ENCODE measurements at regions not wholly inside any gene's neighbourhood (a gene's known extent, or its start where the extent isn't known, plus 50 kb on each side); places are given as distances from the start of the nearest gene placed in this dataset.
"Not testable (repeated sequence)": the region's sequence is repeated elsewhere in the genome, so short reads cannot be mapped to it uniquely, and the experiment has no call there.

- no peak overlapping the region for H3K27ac Mint-ChIP-seq
- no peak overlapping the region for H3K4me3 Mint-ChIP-seq
- DNase-seq: no peak
- H3K36me3 ChIP-seq (ENCODE audit: control insufficient read depth, insufficient read depth, low read length): no peaks in the 10 kb centered on the region
- intact Hi-C loops (cut with micrococcal nuclease): no loop called here
- no peak overlapping the region for H3K4me3 ChIP-seq (ENCODE audit: low read length)
- no peaks in the 10 kb centered on the region for H3K4me1 ChIP-seq (ENCODE audit: control insufficient read depth, insufficient read depth, low read length)
- H3K36me3 Mint-ChIP-seq: peaks cover 39% of the 10 kb centered on the region
- H3K4me1 Mint-ChIP-seq: no peaks in the 10 kb centered on the region
- TF ChIP-seq CTCF (IDR thresholded peaks at IDR 0.05): no peak
- no peak overlapping the region for H3K27ac ChIP-seq (ENCODE audit: low read length)
- H3K9me3 ChIP-seq (ENCODE audit: control insufficient read depth, insufficient read depth, low read length): peaks cover 30% of the 10 kb centered on the region
- H3K9me3 Mint-ChIP-seq: peaks cover 11 to 16% of the 10 kb centered on the region in 2 donors
- no peak for ATAC-seq
- H3K27me3 ChIP-seq (ENCODE audit: control insufficient read depth, insufficient read depth, low read length): peaks cover 3% of the 10 kb centered on the region
- peaks cover 6 to 16% of the 10 kb centered on the region in 2 donors for H3K27me3 Mint-ChIP-seq (ENCODE audit: low read depth in 2 of 2)
Observed at GRCh38 chr12:56863789-56864188, 70.4 kb downstream of the SDR9C7 start.

GRCh38 chr12:56862264-56862663, 71.9 kb downstream of the SDR9C7 start:
- H3K4me3 Mint-ChIP-seq: no peak overlapping the region
- H3K27ac Mint-ChIP-seq: no peak overlapping the region
- Histone ChIP-seq H3K4me1 (ENCODE audit: control insufficient read depth, insufficient read depth, low read length) (no peaks in the 10 kb centered on the region), H3K27ac (ENCODE audit: low read length) (no peak overlapping the region), H3K4me3 (ENCODE audit: low read length) (no peak overlapping the region), H3K9me3 (ENCODE audit: control insufficient read depth, insufficient read depth, low read length) (peaks cover 30% of the 10 kb centered on the region), H3K36me3 (ENCODE audit: control insufficient read depth, insufficient read depth, low read length) (no peaks in the 10 kb centered on the region), H3K27me3 (ENCODE audit: control insufficient read depth, insufficient read depth, low read length) (peaks cover 3% of the 10 kb centered on the region)
- peaks cover 39% of the 10 kb centered on the region for H3K36me3 Mint-ChIP-seq
- peaks cover 5 to 13% of the 10 kb centered on the region in 2 donors for H3K27me3 Mint-ChIP-seq (ENCODE audit: low read depth in 2 of 2)
- DNase-seq (no peak), ATAC-seq (no peak)
- H3K4me1 Mint-ChIP-seq: no peaks in the 10 kb centered on the region
- peaks cover 11 to 14% of the 10 kb centered on the region in 2 donors for H3K9me3 Mint-ChIP-seq
- intact Hi-C loops (cut with micrococcal nuclease): no loop called here
- TF ChIP-seq CTCF (IDR thresholded peaks at IDR 0.05): no peak
- WGBS (ENCODE audit: insufficient coverage): 78% methylated on average over 2 of the region's 2 CpGs

GRCh38 chr12:56853392-56853978, 80.7 kb downstream of the SDR9C7 start:
- H3K27me3 ChIP-seq (ENCODE audit: control insufficient read depth, insufficient read depth, low read length); ATAC-seq; H3K4me1 Mint-ChIP-seq; H3K4me3 ChIP-seq (ENCODE audit: low read length); H3K4me1 ChIP-seq (ENCODE audit: control insufficient read depth, insufficient read depth, low read length); H3K9me3 ChIP-seq (ENCODE audit: control insufficient read depth, insufficient read depth, low read length); H3K36me3 Mint-ChIP-seq; H3K27ac Mint-ChIP-seq; intact Hi-C loops (cut with micrococcal nuclease); H3K27ac ChIP-seq (ENCODE audit: low read length); H3K36me3 ChIP-seq (ENCODE audit: control insufficient read depth, insufficient read depth, low read length); H3K4me3 Mint-ChIP-seq; DNase-seq; H3K9me3 Mint-ChIP-seq: not testable (repeated sequence)
- H3K27me3 Mint-ChIP-seq (ENCODE audit: low read depth in 2 of 2): peaks cover 16 to 23% of the 10 kb centered on the region in 2 donors
- 77% methylated on average over 5 of the region's 8 CpGs for WGBS (ENCODE audit: insufficient coverage)

GRCh38 chr12:56851462-56851861, 82.7 kb downstream of the SDR9C7 start:
- H3K9me3 Mint-ChIP-seq: peaks cover 2 to 5% of the 10 kb centered on the region in 2 donors
- Histone ChIP-seq H3K9me3 (ENCODE audit: control insufficient read depth, insufficient read depth, low read length) (peaks cover 7% of the 10 kb centered on the region), H3K4me3 (ENCODE audit: low read length) (no peak overlapping the region), H3K27ac (ENCODE audit: low read length) (no peak overlapping the region), H3K4me1 (ENCODE audit: control insufficient read depth, insufficient read depth, low read length) (no peaks in the 10 kb centered on the region), H3K27me3 (ENCODE audit: control insufficient read depth, insufficient read depth, low read length) (peaks cover 4% of the 10 kb centered on the region), H3K36me3 (ENCODE audit: control insufficient read depth, insufficient read depth, low read length) (no peaks in the 10 kb centered on the region)
- intact Hi-C loops (cut with micrococcal nuclease): no loop called here
- no peak for TF ChIP-seq CTCF (IDR thresholded peaks at IDR 0.05)
- H3K4me1 Mint-ChIP-seq: no peaks in the 10 kb centered on the region
- peaks cover 12% of the 10 kb centered on the region in 2 donors for H3K27me3 Mint-ChIP-seq (ENCODE audit: low read depth in 2 of 2)
- H3K36me3 Mint-ChIP-seq: no peaks in the 10 kb centered on the region
- WGBS (ENCODE audit: insufficient coverage): no CpG with 5 or more reads among the region's 1 CpG
- DNase-seq: no peak
- H3K27ac Mint-ChIP-seq: no peak overlapping the region
- no peak overlapping the region for H3K4me3 Mint-ChIP-seq
- ATAC-seq: no peak
